ENCODE measurements at regions not wholly inside any gene's neighbourhood (a gene's known extent, or its start where the extent isn't known, plus 50 kb on each side); places are given as distances from the start of the nearest gene placed in this dataset.
"Not testable (repeated sequence)": the region's sequence is repeated elsewhere in the genome, so short reads cannot be mapped to it uniquely, and the experiment has no call there.

DNA sequence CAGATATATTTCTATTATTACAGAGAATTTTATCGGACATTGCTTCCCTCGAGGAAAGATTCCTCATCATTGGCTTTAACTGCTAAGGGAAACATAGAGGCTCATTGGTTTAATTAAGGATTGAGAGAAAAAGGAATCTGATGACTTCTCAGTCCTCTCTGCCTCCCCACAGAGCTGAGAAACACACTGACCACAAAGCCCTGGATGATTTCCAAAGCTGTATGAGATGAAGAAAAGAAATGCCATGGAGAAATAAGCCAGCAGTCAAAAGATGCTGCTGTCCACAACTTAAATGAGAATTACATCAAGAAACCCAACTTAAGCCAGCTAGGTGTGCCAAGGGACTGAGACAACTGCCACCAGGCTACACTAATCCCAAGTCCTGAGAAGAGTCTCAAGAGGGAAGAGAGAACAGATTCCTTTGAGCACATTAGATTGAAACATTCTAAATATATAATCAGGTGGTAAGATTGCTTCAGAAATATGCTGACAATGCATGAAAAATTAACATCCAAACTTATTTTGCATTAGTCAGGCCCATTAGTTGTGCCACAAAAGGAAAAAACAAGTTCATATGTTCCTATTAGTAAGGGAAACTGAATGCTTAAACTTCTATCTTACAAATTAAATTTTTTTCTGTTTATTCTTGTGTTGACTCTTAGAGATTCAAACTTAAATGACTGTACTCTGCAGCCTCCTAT is 308.1 kb upstream of the CYRIA start:
- peak; percentile 16 for DNase-seq (ENCODE audit: low read depth)
- H3K4me3 ChIP-seq (ENCODE audit: control insufficient read depth, low read depth, low read length): no peak overlapping the region
- TF ChIP-seq CTCF (conservative IDR thresholded peaks at IDR 0.05; ENCODE audit: control insufficient read depth, insufficient read depth, low read depth, low read length): no peak

DNA sequence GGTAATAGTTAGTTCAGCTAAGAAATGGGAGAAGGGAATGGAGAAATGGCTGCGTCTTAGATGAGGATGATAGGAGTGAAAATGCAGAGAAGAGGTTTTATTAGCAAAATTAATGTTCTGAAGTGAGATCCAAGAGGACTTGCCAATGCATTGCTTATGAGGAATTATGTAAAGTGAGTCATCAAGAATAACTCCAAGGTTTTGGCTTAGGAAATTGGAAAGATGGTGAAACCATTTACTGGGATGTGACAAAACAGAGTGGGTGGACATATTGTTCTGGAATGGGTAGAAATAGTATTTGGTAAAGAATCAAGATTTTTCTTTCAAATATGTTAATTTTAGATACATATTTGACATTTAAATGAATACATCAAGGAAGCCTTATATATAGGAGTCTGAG is 306.6 kb upstream of the CYRIA start:
- H3K4me3 ChIP-seq (ENCODE audit: control insufficient read depth, low read depth, low read length): no peak overlapping the region
- TF ChIP-seq CTCF (conservative IDR thresholded peaks at IDR 0.05; ENCODE audit: control insufficient read depth, insufficient read depth, low read depth, low read length): no peak
- peak; percentile 4 for DNase-seq (ENCODE audit: low read depth)

DNA sequence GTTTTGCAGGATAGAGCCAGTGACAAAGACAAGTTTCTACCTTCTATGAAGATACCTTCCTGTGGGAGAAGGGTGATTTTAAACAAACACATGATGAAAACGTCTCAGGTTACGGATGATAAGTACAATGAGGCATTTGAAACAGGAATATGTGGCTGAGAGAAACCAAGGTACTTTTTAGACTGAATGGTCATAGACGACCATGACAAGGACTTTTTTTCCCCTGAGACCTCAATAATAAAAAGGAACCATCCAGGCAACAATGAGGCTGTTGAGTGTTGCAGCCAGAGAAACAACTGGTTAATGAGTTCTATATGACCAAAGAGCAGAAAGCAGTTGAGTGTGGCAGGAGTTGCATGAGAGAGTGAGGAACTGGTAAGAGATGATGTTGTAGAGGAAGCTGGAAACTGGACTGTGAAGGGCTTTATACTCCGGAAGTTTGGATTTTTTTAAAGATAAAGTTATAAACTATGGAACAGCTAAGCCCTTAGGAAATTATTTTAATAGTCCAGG is 306.1 kb upstream of the CYRIA start:
- DNase-seq (ENCODE audit: low read depth): no peak
- no peak overlapping the region for H3K4me3 ChIP-seq (ENCODE audit: control insufficient read depth, low read depth, low read length)
- no peak for TF ChIP-seq CTCF (conservative IDR thresholded peaks at IDR 0.05; ENCODE audit: control insufficient read depth, insufficient read depth, low read depth, low read length)

- DNase-seq (ENCODE audit: low read depth); H3K4me3 ChIP-seq (ENCODE audit: control insufficient read depth, low read depth, low read length): not testable (repeated sequence)
These were observed 305.3 kb upstream of the CYRIA start for GRCh38 chr2:16970948-16971347.

DNA sequence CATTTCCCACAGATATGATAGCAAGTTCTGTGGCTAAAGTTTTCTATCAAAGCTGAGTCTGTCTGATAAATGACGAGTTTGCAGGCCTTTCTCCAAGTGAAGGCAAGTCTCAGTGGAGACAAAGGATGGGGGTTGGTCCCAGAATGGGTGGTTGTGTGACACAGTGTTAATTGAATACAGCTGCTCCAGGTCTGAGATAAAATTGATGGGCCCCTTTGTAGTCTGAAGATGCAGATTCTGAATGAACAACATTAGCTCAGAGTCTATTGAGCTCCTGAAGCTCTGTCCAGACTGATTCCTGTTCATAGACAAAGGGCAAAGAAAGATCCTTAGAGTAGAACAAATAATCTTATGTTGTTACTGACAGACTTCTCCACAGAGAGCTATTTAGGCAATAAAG is 296.9 kb upstream of the CYRIA start:
- no peak for TF ChIP-seq CTCF (conservative IDR thresholded peaks at IDR 0.05; ENCODE audit: control insufficient read depth, insufficient read depth, low read depth, low read length)
- no peak overlapping the region for H3K4me3 ChIP-seq (ENCODE audit: control insufficient read depth, low read depth, low read length)
- DNase-seq (ENCODE audit: low read depth): no peak

GRCh38 chr2:16960579-16960978 is 294.9 kb upstream of the CYRIA start:
- DNase-seq (ENCODE audit: low read depth): no peak
- no peak for TF ChIP-seq CTCF (conservative IDR thresholded peaks at IDR 0.05; ENCODE audit: control insufficient read depth, insufficient read depth, low read depth, low read length)
- no peak overlapping the region for H3K4me3 ChIP-seq (ENCODE audit: control insufficient read depth, low read depth, low read length)

DNA sequence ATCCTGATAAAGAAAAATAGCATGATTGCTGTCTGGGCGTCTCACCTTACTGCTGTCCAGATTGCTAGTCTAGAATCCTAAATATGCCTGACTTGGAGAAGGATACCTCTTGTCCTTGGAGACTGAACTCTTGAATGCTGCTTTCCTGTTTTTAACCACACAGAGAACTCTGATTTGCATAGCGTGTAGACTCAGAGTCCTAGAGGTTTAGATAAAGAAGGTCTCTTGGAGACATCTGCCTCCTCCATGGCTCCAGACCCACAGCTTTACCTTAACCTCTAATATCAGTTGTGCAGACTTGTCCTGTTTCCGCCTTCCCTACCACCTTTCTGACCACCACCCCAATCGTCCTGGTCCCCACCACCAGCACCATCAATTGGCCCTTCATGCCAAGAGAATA is 292.6 kb upstream of the CYRIA start:
- H3K4me3 ChIP-seq (ENCODE audit: control insufficient read depth, low read depth, low read length): no peak overlapping the region
- no peak for TF ChIP-seq CTCF (conservative IDR thresholded peaks at IDR 0.05; ENCODE audit: control insufficient read depth, insufficient read depth, low read depth, low read length)
- DNase-seq (ENCODE audit: low read depth): no peak
